ENCODE measurements at regions not wholly inside any gene's neighbourhood (a gene's known extent, or its start where the extent isn't known, plus 50 kb on each side); places are given as distances from the start of the nearest gene placed in this dataset.
"Not testable (repeated sequence)": the region's sequence is repeated elsewhere in the genome, so short reads cannot be mapped to it uniquely, and the experiment has no call there.

- TF ChIP-seq, protein P1, sequence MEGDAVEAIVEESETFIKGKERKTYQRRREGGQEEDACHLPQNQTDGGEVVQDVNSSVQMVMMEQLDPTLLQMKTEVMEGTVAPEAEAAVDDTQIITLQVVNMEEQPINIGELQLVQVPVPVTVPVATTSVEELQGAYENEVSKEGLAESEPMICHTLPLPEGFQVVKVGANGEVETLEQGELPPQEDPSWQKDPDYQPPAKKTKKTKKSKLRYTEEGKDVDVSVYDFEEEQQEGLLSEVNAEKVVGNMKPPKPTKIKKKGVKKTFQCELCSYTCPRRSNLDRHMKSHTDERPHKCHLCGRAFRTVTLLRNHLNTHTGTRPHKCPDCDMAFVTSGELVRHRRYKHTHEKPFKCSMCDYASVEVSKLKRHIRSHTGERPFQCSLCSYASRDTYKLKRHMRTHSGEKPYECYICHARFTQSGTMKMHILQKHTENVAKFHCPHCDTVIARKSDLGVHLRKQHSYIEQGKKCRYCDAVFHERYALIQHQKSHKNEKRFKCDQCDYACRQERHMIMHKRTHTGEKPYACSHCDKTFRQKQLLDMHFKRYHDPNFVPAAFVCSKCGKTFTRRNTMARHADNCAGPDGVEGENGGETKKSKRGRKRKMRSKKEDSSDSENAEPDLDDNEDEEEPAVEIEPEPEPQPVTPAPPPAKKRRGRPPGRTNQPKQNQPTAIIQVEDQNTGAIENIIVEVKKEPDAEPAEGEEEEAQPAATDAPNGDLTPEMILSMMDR (optimal IDR thresholded peaks at IDR 0.05 in 1 of 3, IDR thresholded peaks at IDR 0.05 in 1 of 3, conservative IDR thresholded peaks at IDR 0.05 in 1 of 3; ENCODE audit: extremely low read depth in 1 of 3, insufficient read depth in 2 of 3, low read length in 3 of 3), result not testable (repeated sequence)
- not testable (repeated sequence) for TF ChIP-seq EZH2 (IDR thresholded peaks at IDR 0.05; ENCODE audit: low read length)
These were observed 440.1 kb upstream of the ISX start for GRCh38 chr22:34625892-34626291.

All from keratinocyte (primary cell).